ENCODE measurements at regions not wholly inside any gene's neighbourhood (a gene's known extent, or its start where the extent isn't known, plus 50 kb on each side); places are given as distances from the start of the nearest gene placed in this dataset.

- Histone ChIP-seq H3K4me1 (peaks cover 7 to 10% (median 8%) of the 10 kb centered on the region in 4 donors), H3K4me3 (no peak overlapping the region), H3K27me3 (peaks cover 0 to 20% (median 0%) of the 10 kb centered on the region in 4 donors), H3K27ac (replicated peaks in 1 of 4) (no peak overlapping the region), H3K9me3 (no peaks in the 10 kb centered on the region), H3K36me3 (no peaks in the 10 kb centered on the region)
- TF ChIP-seq POLR2A (IDR thresholded peaks at IDR 0.05; ENCODE audit: low read depth) (no peak), EP300 (IDR thresholded peaks at IDR 0.05) (no peak), POLR2AphosphoS5 (IDR thresholded peaks at IDR 0.05) (no peak)
- TF ChIP-seq, protein P1, sequence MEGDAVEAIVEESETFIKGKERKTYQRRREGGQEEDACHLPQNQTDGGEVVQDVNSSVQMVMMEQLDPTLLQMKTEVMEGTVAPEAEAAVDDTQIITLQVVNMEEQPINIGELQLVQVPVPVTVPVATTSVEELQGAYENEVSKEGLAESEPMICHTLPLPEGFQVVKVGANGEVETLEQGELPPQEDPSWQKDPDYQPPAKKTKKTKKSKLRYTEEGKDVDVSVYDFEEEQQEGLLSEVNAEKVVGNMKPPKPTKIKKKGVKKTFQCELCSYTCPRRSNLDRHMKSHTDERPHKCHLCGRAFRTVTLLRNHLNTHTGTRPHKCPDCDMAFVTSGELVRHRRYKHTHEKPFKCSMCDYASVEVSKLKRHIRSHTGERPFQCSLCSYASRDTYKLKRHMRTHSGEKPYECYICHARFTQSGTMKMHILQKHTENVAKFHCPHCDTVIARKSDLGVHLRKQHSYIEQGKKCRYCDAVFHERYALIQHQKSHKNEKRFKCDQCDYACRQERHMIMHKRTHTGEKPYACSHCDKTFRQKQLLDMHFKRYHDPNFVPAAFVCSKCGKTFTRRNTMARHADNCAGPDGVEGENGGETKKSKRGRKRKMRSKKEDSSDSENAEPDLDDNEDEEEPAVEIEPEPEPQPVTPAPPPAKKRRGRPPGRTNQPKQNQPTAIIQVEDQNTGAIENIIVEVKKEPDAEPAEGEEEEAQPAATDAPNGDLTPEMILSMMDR (IDR thresholded peaks at IDR 0.05): no peak
- intact Hi-C loops (cut with DNase I): loop anchor here (2.0 to 5.0 kb wide), 3 partner anchors 80 to 397 kb away; partner anchors contain the start of gene STXBP6
- no peak for DNase-seq (ENCODE audit: extremely low spot score)
- WGBS: 90% methylated on average over 2 of the region's 2 CpGs
These were observed 82.1 kb upstream of the STXBP6 start for GRCh38 chr14:25132094-25132493.

DNA sequence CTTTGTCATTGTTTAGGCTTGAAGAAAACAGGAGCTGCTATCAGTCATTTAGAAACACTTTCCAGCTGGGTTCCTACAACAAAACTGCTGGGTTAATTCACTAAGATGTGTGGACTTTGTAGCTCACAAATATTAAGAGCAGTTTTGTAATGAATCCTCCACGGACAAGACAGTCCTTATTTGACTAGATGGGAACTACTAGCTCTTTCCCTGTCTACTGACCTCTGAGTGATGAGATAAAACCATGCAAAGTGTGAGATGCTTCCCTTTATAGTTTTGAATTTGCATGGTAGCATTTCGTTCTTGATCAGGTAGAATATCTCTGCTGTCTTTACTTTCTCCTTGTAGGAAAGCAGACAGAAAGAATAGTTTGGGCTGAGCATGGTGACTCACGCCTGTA is 72.9 kb upstream of the STXBP6 start:
- H3K27me3 ChIP-seq: no peaks in the 10 kb centered on the region
- intact Hi-C loops (cut with DNase I): no loop called here
- no peak for DNase-seq (ENCODE audit: extremely low spot score)
- WGBS: 85% methylated on average over 3 of the region's 3 CpGs
- no peak overlapping the region for H3K4me3 ChIP-seq
- TF ChIP-seq EP300 (IDR thresholded peaks at IDR 0.05) (no peak), POLR2AphosphoS5 (IDR thresholded peaks at IDR 0.05) (no peak), POLR2A (IDR thresholded peaks at IDR 0.05; ENCODE audit: low read depth) (no peak)
- TF ChIP-seq, protein P1 (IDR thresholded peaks at IDR 0.05): no peak
- H3K36me3 ChIP-seq: no peaks in the 10 kb centered on the region
- H3K27ac ChIP-seq (replicated peaks in 1 of 4): no peak overlapping the region
- H3K9me3 ChIP-seq: no peaks in the 10 kb centered on the region
- H3K4me1 ChIP-seq: peaks cover 9 to 20% (median 14%) of the 10 kb centered on the region in 4 donors

DNA sequence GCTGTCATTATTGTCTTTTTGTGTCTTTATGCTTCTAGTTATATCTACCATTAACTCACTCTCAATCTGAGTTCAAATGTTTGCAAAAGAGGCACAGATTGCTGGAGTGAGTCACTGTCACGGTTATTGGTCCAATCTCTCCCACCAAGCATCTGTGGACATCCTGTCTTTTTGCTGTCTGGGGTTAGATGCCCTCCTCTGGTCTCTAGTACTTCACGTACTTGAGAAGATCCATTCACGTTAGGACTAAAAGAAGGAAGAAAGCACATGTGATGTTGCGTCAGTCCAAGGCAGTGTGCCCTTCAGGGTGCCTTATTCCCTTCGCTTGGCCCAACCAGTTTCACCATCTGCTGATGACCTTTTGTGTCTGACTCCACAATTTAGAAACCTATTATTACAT is 72.3 kb upstream of the STXBP6 start:
- TF ChIP-seq EP300 (IDR thresholded peaks at IDR 0.05) (no peak), POLR2A (IDR thresholded peaks at IDR 0.05; ENCODE audit: low read depth) (no peak), POLR2AphosphoS5 (IDR thresholded peaks at IDR 0.05) (no peak)
- TF ChIP-seq, protein P1 (IDR thresholded peaks at IDR 0.05): no peak
- no peak overlapping the region for H3K4me3 ChIP-seq
- H3K27me3 ChIP-seq: no peaks in the 10 kb centered on the region
- DNase-seq (ENCODE audit: extremely low spot score): no peak
- WGBS: 84% methylated on average over 5 of the region's 5 CpGs
- H3K4me1 ChIP-seq: peaks cover 9 to 20% (median 14%) of the 10 kb centered on the region in 4 donors
- no peaks in the 10 kb centered on the region for H3K36me3 ChIP-seq
- intact Hi-C loops (cut with DNase I): no loop called here
- no peak overlapping the region for H3K27ac ChIP-seq (replicated peaks in 1 of 4)
- no peaks in the 10 kb centered on the region for H3K9me3 ChIP-seq

DNA sequence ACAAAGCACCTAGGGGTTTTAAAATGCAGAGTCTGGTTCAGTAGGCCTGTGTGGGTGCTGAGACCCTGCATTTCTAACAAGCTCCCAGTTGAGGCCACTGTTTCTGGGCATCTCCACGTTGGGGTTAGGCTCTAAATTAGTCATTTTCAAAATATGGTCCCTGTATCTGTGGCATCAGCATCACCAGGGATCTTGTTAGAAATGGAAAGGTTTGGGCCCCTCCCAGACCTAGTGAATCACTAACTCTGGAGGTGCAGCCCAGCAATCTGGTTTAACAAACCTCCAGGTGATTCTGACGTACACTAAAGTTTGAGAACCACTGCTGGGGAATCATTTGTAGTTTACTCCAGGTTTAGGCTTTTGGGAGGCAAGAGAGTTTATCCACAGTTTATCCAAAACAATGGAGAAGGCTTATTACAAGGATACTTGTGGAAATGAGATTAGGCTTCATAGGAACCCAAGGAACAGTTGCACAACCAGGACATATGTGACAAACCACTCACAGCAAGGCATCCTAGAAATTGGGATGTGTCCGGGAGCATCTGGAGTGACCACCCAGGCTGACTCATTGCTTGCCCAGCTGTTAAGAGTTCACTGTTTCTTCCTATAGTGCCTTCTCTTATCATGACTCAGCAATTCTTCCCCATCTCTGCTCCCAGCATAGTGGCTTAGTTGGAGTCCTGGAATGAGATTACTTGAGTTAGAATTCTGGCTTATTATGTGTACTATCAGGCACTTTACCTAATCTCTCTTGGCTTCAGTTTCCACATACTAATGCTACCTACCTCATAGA is 71.6 kb upstream of the STXBP6 start:
- Histone ChIP-seq H3K4me1 (peaks cover 9 to 20% (median 14%) of the 10 kb centered on the region in 4 donors), H3K4me3 (no peak overlapping the region), H3K27me3 (no peaks in the 10 kb centered on the region), H3K36me3 (no peaks in the 10 kb centered on the region), H3K9me3 (no peaks in the 10 kb centered on the region), H3K27ac (replicated peaks in 1 of 4) (no peak overlapping the region)
- no peak for DNase-seq (ENCODE audit: extremely low spot score)
- intact Hi-C loops (cut with DNase I): no loop called here
- TF ChIP-seq POLR2A (IDR thresholded peaks at IDR 0.05; ENCODE audit: low read depth): no peak
- 79% methylated on average over 2 of the region's 3 CpGs for WGBS

DNA sequence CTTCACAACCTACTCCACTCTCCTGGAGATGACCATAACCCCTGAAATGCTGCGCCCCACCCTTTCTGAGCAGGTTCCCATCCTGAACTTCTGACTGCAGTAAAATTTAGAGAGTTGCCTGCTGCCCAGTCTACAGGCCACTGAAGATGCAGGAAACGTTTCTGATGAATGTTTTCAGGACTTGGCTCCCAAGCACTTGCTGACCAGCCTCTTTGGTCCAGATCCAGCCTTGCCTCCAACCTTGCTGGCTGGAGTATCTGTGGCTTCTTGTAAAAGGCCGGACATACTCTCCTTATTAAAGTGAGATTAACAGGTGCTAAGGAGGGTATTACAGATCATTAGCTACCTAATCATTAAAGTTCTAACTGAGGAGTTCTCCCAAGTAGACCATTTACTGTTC is 70.3 kb upstream of the STXBP6 start:
- no peak for DNase-seq (ENCODE audit: extremely low spot score)
- peaks cover 9 to 20% (median 14%) of the 10 kb centered on the region in 4 donors for H3K4me1 ChIP-seq

More for the DNA sequence above, 70.3 kb upstream of the STXBP6 start:
- 49% methylated on average over 3 of the region's 3 CpGs for WGBS
- no peak overlapping the region for H3K4me3 ChIP-seq
- H3K9me3 ChIP-seq: no peaks in the 10 kb centered on the region
- no peak overlapping the region for H3K27ac ChIP-seq (replicated peaks in 1 of 4)
- no peak for TF ChIP-seq POLR2A (IDR thresholded peaks at IDR 0.05; ENCODE audit: low read depth)
- TF ChIP-seq, protein P1 (IDR thresholded peaks at IDR 0.05): no peak
- TF ChIP-seq EP300 (IDR thresholded peaks at IDR 0.05): no peak
- TF ChIP-seq POLR2AphosphoS5 (IDR thresholded peaks at IDR 0.05): no peak
- intact Hi-C loops (cut with DNase I): no loop called here
- no peaks in the 10 kb centered on the region for H3K27me3 ChIP-seq
- no peaks in the 10 kb centered on the region for H3K36me3 ChIP-seq

Measured in esophagus muscularis mucosa (tissue), 4 donors.